AG08395 (cell line): ENCODE measurements at regions not wholly inside any gene's neighbourhood (a gene's known extent, or its start where the extent isn't known, plus 50 kb on each side); places are given as distances from the start of the nearest gene placed in this dataset.
A peak's percentile ranks its signal among the peaks of the same experiment; 100 is the strongest.

Experiments used
- DNase-seq: peaks from one replicate; pipeline ENCODE4 v3.0.0; 2012; ENCODE audit warnings: mixed read lengths, low spot score

- DNase-seq: no peak
Observed at GRCh38 chr12:25827747-25828146, 130.7 kb upstream of the RASSF8 start.

GRCh38 chr12:25828188-25828587, 130.3 kb upstream of the RASSF8 start:
- no peak for DNase-seq

GRCh38 chr12:25829192-25829591, 129.3 kb upstream of the RASSF8 start:
- DNase-seq: peak; percentile 94

GRCh38 chr12:25830456-25830855, 128.0 kb upstream of the RASSF8 start:
- peak; percentile 66 for DNase-seq

GRCh38 chr12:25833657-25834056, 124.8 kb upstream of the RASSF8 start:
- no peak for DNase-seq

- no peak for DNase-seq
Observed at GRCh38 chr12:25835385-25835784, 123.1 kb upstream of the RASSF8 start.

GRCh38 chr12:25838007-25838406, 120.5 kb upstream of the RASSF8 start:
- no peak for DNase-seq

GRCh38 chr12:25839470-25839869, 119.0 kb upstream of the RASSF8 start:
- DNase-seq: no peak

GRCh38 chr12:25840678-25841465, 117.6 kb upstream of the RASSF8 start:
- DNase-seq: no peak

GRCh38 chr12:25842254-25842653, 116.2 kb upstream of the RASSF8 start:
- no peak for DNase-seq

- DNase-seq: no peak
Observed at GRCh38 chr12:25843976-25844375, 114.5 kb upstream of the RASSF8 start.

GRCh38 chr12:25845415-25845814, 113.1 kb upstream of the RASSF8 start:
- no peak for DNase-seq

- DNase-seq: no peak
Observed at GRCh38 chr12:25852792-25853191, 105.7 kb upstream of the RASSF8 start.

- DNase-seq: no peak
Observed at GRCh38 chr12:25853316-25854095, 105.0 kb upstream of the RASSF8 start.

GRCh38 chr12:25854991-25855390, 103.5 kb upstream of the RASSF8 start:
- DNase-seq: no peak

GRCh38 chr12:25855716-25856115, 102.8 kb upstream of the RASSF8 start:
- DNase-seq: no peak

GRCh38 chr12:25859976-25860375, 98.5 kb upstream of the RASSF8 start:
- DNase-seq: no peak

- DNase-seq: no peak
Observed at GRCh38 chr12:25861226-25861625, 97.3 kb upstream of the RASSF8 start.

- peak; percentile 35 for DNase-seq
Observed at GRCh38 chr12:25864306-25865276, 93.9 kb upstream of the RASSF8 start.

- no peak for DNase-seq
Observed at GRCh38 chr12:25866586-25867378, 91.7 kb upstream of the RASSF8 start.

- no peak for DNase-seq
Observed at GRCh38 chr12:25868193-25868592, 90.3 kb upstream of the RASSF8 start.
